K562 (cell line): ENCODE measurements at regions not wholly inside any gene's neighbourhood (a gene's known extent, or its start where the extent isn't known, plus 50 kb on each side); places are given as distances from the start of the nearest gene placed in this dataset.

Experiments used
- ATAC-seq: fragments of 200-7000 bp; cut with Tn5 transposase; 3 replicates; pipeline ENCODE4 v1.9.1; 2020; ENCODE audit warnings: moderate library complexity
- BruUV-seq: library from RNA; stranded (reverse); fragments of 400-500 nt; replicated peaks from 2 replicates; lab custom pipeline; 2021; lab: Mats Ljungman, UMichigan
- CTCF ChIA-PET: fragments of 300-600 bp; formaldehyde crosslinking; extraction: SDS; loops from one replicate; lab custom pipeline; 2021; ENCODE audit warnings: low intra/inter-chr PET ratio; lab: Yijun Ruan, JAX
- POLR2A ChIA-PET: fragments of 300-600, 350-650 bp; sonication (Branson Sonifier 250); formaldehyde crosslinking; extraction: SDS; loops from one replicate; lab custom pipeline; 2021; ENCODE audit warnings: antibody characterized with exemption, inconsistent platforms; lab: Yijun Ruan, JAX
- DNase-seq, 4 experiments: peaks; one replicate each; pipeline versions ENCODE4 v3.0.0 to v3.0.0-alpha.2; 2011 to 2018; ENCODE audit warnings: low spot score in 3 of 4, mixed read lengths in 3 of 4; ENCODE audit errors: extremely low read depth in 1 of 4
- FAIRE-seq: peaks from 2 replicates; lab custom pipeline; 2011; peaks lifted over from hg19 to GRCh38; lab: Jason Lieb, UNC
- H2AFZ ChIP-seq: 2 replicates; pipeline ENCODE4 v1.6.0; 2011; ENCODE audit warnings: low read depth, low read length, control low read depth, inconsistent platforms
- H3K27ac ChIP-seq: fragments of 200-600 bp; 3 replicates; pipeline ENCODE4 v1.8.0; 2011; ENCODE audit warnings: low read depth, mild to moderate bottlenecking, control low read depth, inconsistent platforms, low read length, moderate library complexity, mixed read lengths; ENCODE audit errors: extremely low read depth
- H3K27me3 ChIP-seq, 2 experiments: fragments of 300-600 bp in 1 of 2; 2 replicates in 1 of 2; 3 replicates in 1 of 2; pipeline versions ENCODE4 v1.6.0 to v1.8.0; 2011; ENCODE audit warnings: inconsistent platforms in 2 of 2, low read length in 2 of 2, mild to moderate bottlenecking in 1 of 2, mixed read lengths in 1 of 2, moderate library complexity in 1 of 2; ENCODE audit not compliant: control insufficient read depth in 2 of 2, insufficient read depth in 2 of 2
- H3K36me3 ChIP-seq: fragments of 300-600 bp; 3 replicates; pipeline ENCODE4 v1.8.0; 2011; ENCODE audit warnings: mild to moderate bottlenecking, low read length, inconsistent platforms; ENCODE audit not compliant: control insufficient read depth, insufficient read depth
- H3K4me1 ChIP-seq, 2 experiments: fragments of 200-600 bp in 1 of 2; replicated peaks in 1 of 2; 2 replicates in 1 of 2; 3 replicates in 1 of 2; pipeline versions ENCODE4 v1.5.1 to v1.8.0; 2011; ENCODE audit warnings: inconsistent platforms in 2 of 2, low read length in 2 of 2, mild to moderate bottlenecking in 1 of 2, mixed read lengths in 1 of 2, moderate library complexity in 1 of 2; ENCODE audit not compliant: control insufficient read depth in 2 of 2, insufficient read depth in 2 of 2
- H3K4me2 ChIP-seq: 2 replicates; pipeline ENCODE4 v1.6.1; 2011; ENCODE audit warnings: low read length, control low read depth, inconsistent platforms, mixed read lengths; ENCODE audit not compliant: insufficient read depth
- H3K4me3 ChIP-seq: fragments of 200-600 bp; sonication (generic), shearing (Covaris generic); 2 replicates; pipeline ENCODE4 v1.5.1; 2016; ENCODE audit warnings: control low read depth, inconsistent platforms
- H3K79me2 ChIP-seq: fragments of 200-600 bp; 3 replicates; pipeline ENCODE4 v1.8.0; 2011; ENCODE audit warnings: low read length, inconsistent platforms; ENCODE audit not compliant: control insufficient read depth, insufficient read depth
- H3K9ac ChIP-seq, 2 experiments: 2 replicates each; pipeline versions ENCODE4 v1.6.0 to v1.6.1; 2011; ENCODE audit warnings: low read depth in 2 of 2, low read length in 2 of 2, control low read depth in 1 of 2, inconsistent platforms in 1 of 2, mild to moderate bottlenecking in 1 of 2, mixed read lengths in 1 of 2; ENCODE audit not compliant: insufficient read depth in 1 of 2
- H3K9me1 ChIP-seq: one replicate; pipeline ENCODE4 v1.6.0; 2011; ENCODE audit warnings: inconsistent platforms, mild to moderate bottlenecking, low read length, moderate library complexity; ENCODE audit not compliant: control insufficient read depth, insufficient read depth
- H3K9me3 ChIP-seq: replicated peaks from 2 replicates; pipeline ENCODE4 v1.5.1; 2011; ENCODE audit warnings: low read depth, low read length, inconsistent platforms; ENCODE audit not compliant: control insufficient read depth, insufficient read depth
- H4K20me1 ChIP-seq: replicated peaks from 2 replicates; pipeline ENCODE4 v1.6.1; 2011; ENCODE audit warnings: low read length, inconsistent platforms, mixed read lengths; ENCODE audit not compliant: control insufficient read depth, insufficient read depth
- ARID1B ChIP-seq: fragments of 450-650 bp; IDR thresholded peaks from 2 replicates; pipeline ENCODE4 v1.6.1; 2016; ENCODE audit warnings: antibody characterized with exemption, mild to moderate bottlenecking, inconsistent platforms
- BRCA1 ChIP-seq, 2 experiments: fragments of 450-650 bp in 1 of 2; sonication (generic) in 1 of 2; formaldehyde crosslinking in 1 of 2; IDR thresholded peaks; 2 replicates each; pipeline versions ENCODE4 v1.5.0 to v1.6.1; 2017 to 2020; ENCODE audit warnings: mild to moderate bottlenecking in 1 of 2, missing genetic modification reagents in 1 of 2
- GATAD2B ChIP-seq: fragments of 450-650 bp; IDR thresholded peaks from 2 replicates; pipeline ENCODE4 v1.6.1; 2017; ENCODE audit warnings: mild to moderate bottlenecking, borderline replicate concordance
- GTF2E2 ChIP-seq: fragments of 200-800 bp; sonication (Bioruptor generic); IDR thresholded peaks from 2 replicates; pipeline ENCODE4 v1.6.1; 2016; ENCODE audit warnings: missing genetic modification characterization, missing compliant biosample characterization
- HSF4 ChIP-seq: fragments of 250-450 bp; sonication (Bioruptor Pico); IDR thresholded peaks from 2 replicates; pipeline ENCODE4 v2.1.2; 2022; ENCODE audit warnings: mild to moderate bottlenecking, moderate library complexity, borderline replicate concordance
- LCOR ChIP-seq: sonication (generic); formaldehyde crosslinking; IDR thresholded peaks from 2 replicates; pipeline ENCODE4 v1.8.0; 2022; ENCODE audit warnings: mild to moderate bottlenecking, missing genetic modification reagents
- PCBP1 ChIP-seq: fragments of 200-400 bp; formaldehyde crosslinking; IDR thresholded peaks from 2 replicates; pipeline ENCODE4 v1.6.1; 2018; ENCODE audit warnings: mild to moderate bottlenecking, low read depth, low read length; ENCODE audit not compliant: poor library complexity, severe bottlenecking
- SRF ChIP-seq, 2 experiments: fragments of 250-450, 450-650 bp in 1 of 2; sonication (Bioruptor Pico) in 1 of 2; sonication (generic) in 1 of 2; formaldehyde crosslinking; IDR thresholded peaks; 2 replicates each; pipeline versions ENCODE4 v1.5.0 to v1.5.1; 2020 to 2022; ENCODE audit warnings: mild to moderate bottlenecking in 1 of 2, missing genetic modification reagents in 1 of 2
- TOE1 ChIP-seq, 2 experiments: fragments of 450-650 bp in 1 of 2; sonication (generic) in 1 of 2; formaldehyde crosslinking in 1 of 2; IDR thresholded peaks; 2 replicates each; pipeline versions ENCODE4 v1.7.1 to v1.8.0; 2016 to 2022; ENCODE audit warnings: borderline replicate concordance in 2 of 2, mild to moderate bottlenecking in 2 of 2, antibody characterized with exemption in 1 of 2, inconsistent platforms in 1 of 2, low read depth in 1 of 2, missing genetic modification reagents in 1 of 2, moderate library complexity in 1 of 2
- ZBTB34 ChIP-seq: fragments of 250-450 bp; sonication (Bioruptor Pico); IDR thresholded peaks from 2 replicates; pipeline ENCODE4 v1.8.0; 2021; ENCODE audit warnings: mild to moderate bottlenecking, moderate library complexity
- ZNF134 ChIP-seq: fragments of 250-450 bp; sonication (Bioruptor Pico); conservative IDR thresholded peaks from 2 replicates; pipeline ENCODE4 v1.4.0; 2020
- ZNF24 ChIP-seq: fragments of 450-650 bp; IDR thresholded peaks from 2 replicates; pipeline ENCODE4 v1.6.1; 2016
- ZNF431 ChIP-seq: sonication (generic); formaldehyde crosslinking; IDR thresholded peaks from 2 replicates; pipeline ENCODE4 v1.8.0; 2022; ENCODE audit warnings: mild to moderate bottlenecking, missing genetic modification reagents
- WGBS: fragments of 100-300 bp; shearing (Covaris generic); methylation state at CpG from one replicate; pipeline ENCODE4 v1.1.6; 2016; ENCODE audit warnings: low coverage, mixed read lengths; ENCODE audit not compliant: insufficient coverage; ENCODE audit errors: missing lambda C conversion rate; 5-methylcytosine and 5-hydroxymethylcytosine counted together
- in situ Hi-C: fragments of 300-500 bp; cut with MboI; formaldehyde crosslinking; loops from 4 replicates; pipeline ENCODE4 v1.15.0; 2018; ENCODE audit warnings: inconsistent platforms, mixed read lengths
- intact Hi-C: fragments of 100-400 bp; cut with micrococcal nuclease; formaldehyde crosslinking; loops from 2 replicates; pipeline ENCODE4 v1.14.2; 2022
- TF ChIP-seq, protein P1 (sequence below): fragments of 250-450 bp; sonication (Bioruptor Pico); IDR thresholded peaks from 2 replicates; pipeline ENCODE4 v1.8.0; 2022; ENCODE audit warnings: moderate library complexity, mild to moderate bottlenecking, inconsistent platforms
- TF ChIP-seq, protein P2 (sequence below): sonication (generic); formaldehyde crosslinking; IDR thresholded peaks from 2 replicates; pipeline ENCODE4 v1.9.0; 2022; ENCODE audit warnings: mild to moderate bottlenecking, missing genetic modification reagents
- TF ChIP-seq, protein P3 (sequence below): fragments of 250-450 bp; sonication (Bioruptor Pico); IDR thresholded peaks from 2 replicates; pipeline ENCODE4 v1.5.1; 2021; ENCODE audit warnings: mild to moderate bottlenecking

GRCh38 chr20:60073504-60073903, 115.3 kb downstream of the CDH26 start:
- intact Hi-C loops, result no loop called here
- no peak for FAIRE-seq
- no TSS peak for BruUV-seq
- H3K36me3 ChIP-seq, result no peaks in the 10 kb centered on the region
- no peak overlapping the region for H3K4me2 ChIP-seq
- ChIA-PET CTCF (no interaction called here), POLR2A (interaction anchor here (0.6 kb wide), 1 partner anchor 11 kb away, joined by 4 read pairs; no protein-coding TSS in a partner anchor)
- H3K27me3 ChIP-seq, result no peaks in the 10 kb centered on the region; a peak in 1 of 5 replicates
- no peaks in the 10 kb centered on the region for H3K9me1 ChIP-seq
- H3K79me2 ChIP-seq, result no peaks in the 10 kb centered on the region
- in situ Hi-C loops, result no loop called here
- under 1% methylated on average over 5 of the region's 5 CpGs for WGBS
- H4K20me1 ChIP-seq, result no peaks in the 10 kb centered on the region
- H3K9me3 ChIP-seq, result no peaks in the 10 kb centered on the region
- no peaks in the 10 kb centered on the region for H3K4me1 ChIP-seq
- H3K9ac ChIP-seq, result no peak overlapping the region
- ATAC-seq, result no peak
- DNase-seq, result no peak
- no peak for TF ChIP-seq TOE1 (IDR thresholded peaks at IDR 0.05; ENCODE audit: borderline replicate concordance)
- TF ChIP-seq TOE1 (CRISPR knock-in tag; IDR thresholded peaks at IDR 0.05; ENCODE audit: borderline replicate concordance, low read depth), result no peak
- TF ChIP-seq ZNF24, result no peak
- no peak for TF ChIP-seq LCOR
- no peak for TF ChIP-seq GTF2E2
- no peak for TF ChIP-seq ARID1B
- no peak for TF ChIP-seq ZNF134
- no peak for TF ChIP-seq ZBTB34 (CRISPR knock-in tag)
- no peak for TF ChIP-seq SRF (CRISPR knock-in tag; IDR thresholded peaks at IDR 0.05)
- TF ChIP-seq PCBP1, result no peak
- TF ChIP-seq, protein P1, sequence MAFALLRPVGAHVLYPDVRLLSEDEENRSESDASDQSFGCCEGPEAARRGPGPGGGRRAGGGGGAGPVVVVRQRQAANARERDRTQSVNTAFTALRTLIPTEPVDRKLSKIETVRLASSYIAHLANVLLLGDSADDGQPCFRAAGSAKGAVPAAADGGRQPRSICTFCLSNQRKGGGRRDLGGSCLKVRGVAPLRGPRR (CRISPR knock-in tag), result no peak
- TF ChIP-seq, protein P2, sequence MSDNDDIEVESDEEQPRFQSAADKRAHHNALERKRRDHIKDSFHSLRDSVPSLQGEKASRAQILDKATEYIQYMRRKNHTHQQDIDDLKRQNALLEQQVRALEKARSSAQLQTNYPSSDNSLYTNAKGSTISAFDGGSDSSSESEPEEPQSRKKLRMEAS, result no peak
- no peak for TF ChIP-seq ZNF431 (CRISPR knock-in tag)
- TF ChIP-seq GATAD2B, result no peak
- TF ChIP-seq, protein P3, sequence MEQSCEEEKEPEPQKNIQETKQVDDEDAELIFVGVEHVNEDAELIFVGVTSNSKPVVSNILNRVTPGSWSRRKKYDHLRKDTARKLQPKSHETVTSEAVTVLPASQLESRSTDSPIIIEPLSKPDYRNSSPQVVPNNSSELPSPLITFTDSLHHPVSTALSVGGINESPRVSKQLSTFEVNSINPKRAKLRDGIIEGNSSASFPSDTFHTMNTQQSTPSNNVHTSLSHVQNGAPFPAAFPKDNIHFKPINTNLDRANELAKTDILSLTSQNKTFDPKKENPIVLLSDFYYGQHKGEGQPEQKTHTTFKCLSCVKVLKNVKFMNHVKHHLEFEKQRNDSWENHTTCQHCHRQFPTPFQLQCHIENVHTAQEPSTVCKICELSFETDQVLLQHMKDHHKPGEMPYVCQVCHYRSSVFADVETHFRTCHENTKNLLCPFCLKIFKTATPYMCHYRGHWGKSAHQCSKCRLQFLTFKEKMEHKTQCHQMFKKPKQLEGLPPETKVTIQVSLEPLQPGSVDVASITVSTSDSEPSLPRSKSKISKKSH, result no peak
- TF ChIP-seq BRCA1 (IDR thresholded peaks at IDR 0.05), result no peak
- TF ChIP-seq BRCA1 (CRISPR knock-in tag; IDR thresholded peaks at IDR 0.05), result no peak
- TF ChIP-seq HSF4, result no peak
- H3K27ac ChIP-seq, result no peak overlapping the region
- H3K4me3 ChIP-seq, result no peak overlapping the region
- H2AFZ ChIP-seq, result no peak overlapping the region
